ENCODE measurements at regions not wholly inside any gene's neighbourhood (a gene's known extent, or its start where the extent isn't known, plus 50 kb on each side); places are given as distances from the start of the nearest gene placed in this dataset.

DNA sequence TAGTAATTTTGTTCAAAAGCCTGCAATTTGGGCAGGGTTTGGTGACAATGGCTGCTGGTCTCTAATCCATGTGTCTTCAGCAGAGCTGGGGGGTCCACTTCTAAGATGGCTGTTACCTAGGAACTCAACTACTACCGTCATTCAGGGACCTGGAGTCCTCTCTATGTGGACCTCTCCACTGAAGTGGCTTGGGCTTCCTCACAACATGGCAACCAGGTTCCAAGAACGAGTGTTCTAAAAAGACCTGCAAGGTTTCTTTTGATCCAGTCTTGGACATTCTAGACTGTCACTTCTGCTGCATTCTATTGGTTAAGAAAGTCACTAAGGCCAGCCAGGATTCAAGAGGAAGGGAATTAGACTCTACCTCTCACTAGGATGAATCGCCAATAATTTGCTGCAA lies 387.0 kb downstream of the NXPE2 start:
- TF ChIP-seq POLR2A (IDR thresholded peaks at IDR 0.05) (no peak), EP300 (IDR thresholded peaks at IDR 0.05) (no peak)
- TF ChIP-seq, protein P1, sequence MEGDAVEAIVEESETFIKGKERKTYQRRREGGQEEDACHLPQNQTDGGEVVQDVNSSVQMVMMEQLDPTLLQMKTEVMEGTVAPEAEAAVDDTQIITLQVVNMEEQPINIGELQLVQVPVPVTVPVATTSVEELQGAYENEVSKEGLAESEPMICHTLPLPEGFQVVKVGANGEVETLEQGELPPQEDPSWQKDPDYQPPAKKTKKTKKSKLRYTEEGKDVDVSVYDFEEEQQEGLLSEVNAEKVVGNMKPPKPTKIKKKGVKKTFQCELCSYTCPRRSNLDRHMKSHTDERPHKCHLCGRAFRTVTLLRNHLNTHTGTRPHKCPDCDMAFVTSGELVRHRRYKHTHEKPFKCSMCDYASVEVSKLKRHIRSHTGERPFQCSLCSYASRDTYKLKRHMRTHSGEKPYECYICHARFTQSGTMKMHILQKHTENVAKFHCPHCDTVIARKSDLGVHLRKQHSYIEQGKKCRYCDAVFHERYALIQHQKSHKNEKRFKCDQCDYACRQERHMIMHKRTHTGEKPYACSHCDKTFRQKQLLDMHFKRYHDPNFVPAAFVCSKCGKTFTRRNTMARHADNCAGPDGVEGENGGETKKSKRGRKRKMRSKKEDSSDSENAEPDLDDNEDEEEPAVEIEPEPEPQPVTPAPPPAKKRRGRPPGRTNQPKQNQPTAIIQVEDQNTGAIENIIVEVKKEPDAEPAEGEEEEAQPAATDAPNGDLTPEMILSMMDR (IDR thresholded peaks at IDR 0.05): no peak

All from upper lobe of left lung (tissue), 4 donors.